ENCODE measurements at regions not wholly inside any gene's neighbourhood (a gene's known extent, or its start where the extent isn't known, plus 50 kb on each side); places are given as distances from the start of the nearest gene placed in this dataset.

DNA sequence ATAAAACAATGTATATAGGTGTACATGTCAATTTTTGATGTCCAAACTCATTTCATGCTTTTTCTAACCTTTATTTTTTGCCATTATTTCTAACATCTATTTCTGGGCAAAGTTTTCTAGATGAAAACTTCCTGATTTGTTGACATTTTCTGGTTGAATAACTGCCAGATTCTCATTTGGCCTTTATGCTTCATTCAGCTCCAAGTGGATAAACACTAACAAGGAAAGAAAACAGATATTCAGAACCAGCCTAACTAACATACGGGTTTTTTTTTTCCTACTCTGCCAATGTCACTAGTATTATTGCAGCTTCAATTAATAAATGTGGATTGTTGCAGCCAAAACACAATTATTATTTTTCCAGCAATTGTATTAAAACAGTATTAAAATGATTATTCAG lies 50.9 kb upstream of the RAP1GDS1 start:
- TF ChIP-seq, protein P1, sequence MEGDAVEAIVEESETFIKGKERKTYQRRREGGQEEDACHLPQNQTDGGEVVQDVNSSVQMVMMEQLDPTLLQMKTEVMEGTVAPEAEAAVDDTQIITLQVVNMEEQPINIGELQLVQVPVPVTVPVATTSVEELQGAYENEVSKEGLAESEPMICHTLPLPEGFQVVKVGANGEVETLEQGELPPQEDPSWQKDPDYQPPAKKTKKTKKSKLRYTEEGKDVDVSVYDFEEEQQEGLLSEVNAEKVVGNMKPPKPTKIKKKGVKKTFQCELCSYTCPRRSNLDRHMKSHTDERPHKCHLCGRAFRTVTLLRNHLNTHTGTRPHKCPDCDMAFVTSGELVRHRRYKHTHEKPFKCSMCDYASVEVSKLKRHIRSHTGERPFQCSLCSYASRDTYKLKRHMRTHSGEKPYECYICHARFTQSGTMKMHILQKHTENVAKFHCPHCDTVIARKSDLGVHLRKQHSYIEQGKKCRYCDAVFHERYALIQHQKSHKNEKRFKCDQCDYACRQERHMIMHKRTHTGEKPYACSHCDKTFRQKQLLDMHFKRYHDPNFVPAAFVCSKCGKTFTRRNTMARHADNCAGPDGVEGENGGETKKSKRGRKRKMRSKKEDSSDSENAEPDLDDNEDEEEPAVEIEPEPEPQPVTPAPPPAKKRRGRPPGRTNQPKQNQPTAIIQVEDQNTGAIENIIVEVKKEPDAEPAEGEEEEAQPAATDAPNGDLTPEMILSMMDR (IDR thresholded peaks at IDR 0.05; ENCODE audit: insufficient read depth, low read depth, low read length, missing control alignments) = no peak
- H3K4me3 ChIP-seq (ENCODE audit: low read length) = no peak overlapping the region
- no peak for DNase-seq (ENCODE audit: low read depth)

GRCh38 chr4:98209111-98209510 lies 52.1 kb upstream of the RAP1GDS1 start:
- no peak overlapping the region for H3K4me3 ChIP-seq (ENCODE audit: low read length)
- TF ChIP-seq, protein P1 (IDR thresholded peaks at IDR 0.05; ENCODE audit: insufficient read depth, low read depth, low read length, missing control alignments) = no peak
- DNase-seq (ENCODE audit: low read depth) = no peak

DNA sequence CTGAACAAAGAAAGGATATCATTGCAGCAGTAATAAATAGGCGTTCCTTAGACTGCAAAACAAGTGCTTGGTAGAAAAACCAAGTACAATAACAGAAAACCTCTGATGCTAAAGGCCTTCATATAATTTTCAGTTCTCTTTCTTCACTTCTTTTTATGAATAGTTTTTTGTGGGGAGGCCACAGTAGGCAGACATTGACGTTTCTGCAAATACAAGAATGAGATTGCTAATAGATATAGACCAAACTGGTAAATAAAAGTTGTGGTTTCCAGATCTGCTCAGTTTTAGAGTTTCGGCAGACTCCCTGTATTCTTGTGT lies 57.0 kb upstream of the RAP1GDS1 start:
- DNase-seq (ENCODE audit: low read depth) = no peak
- H3K4me3 ChIP-seq (ENCODE audit: low read length) = no peak overlapping the region
- TF ChIP-seq, protein P1 (IDR thresholded peaks at IDR 0.05; ENCODE audit: insufficient read depth, low read depth, low read length, missing control alignments) = no peak

DNA sequence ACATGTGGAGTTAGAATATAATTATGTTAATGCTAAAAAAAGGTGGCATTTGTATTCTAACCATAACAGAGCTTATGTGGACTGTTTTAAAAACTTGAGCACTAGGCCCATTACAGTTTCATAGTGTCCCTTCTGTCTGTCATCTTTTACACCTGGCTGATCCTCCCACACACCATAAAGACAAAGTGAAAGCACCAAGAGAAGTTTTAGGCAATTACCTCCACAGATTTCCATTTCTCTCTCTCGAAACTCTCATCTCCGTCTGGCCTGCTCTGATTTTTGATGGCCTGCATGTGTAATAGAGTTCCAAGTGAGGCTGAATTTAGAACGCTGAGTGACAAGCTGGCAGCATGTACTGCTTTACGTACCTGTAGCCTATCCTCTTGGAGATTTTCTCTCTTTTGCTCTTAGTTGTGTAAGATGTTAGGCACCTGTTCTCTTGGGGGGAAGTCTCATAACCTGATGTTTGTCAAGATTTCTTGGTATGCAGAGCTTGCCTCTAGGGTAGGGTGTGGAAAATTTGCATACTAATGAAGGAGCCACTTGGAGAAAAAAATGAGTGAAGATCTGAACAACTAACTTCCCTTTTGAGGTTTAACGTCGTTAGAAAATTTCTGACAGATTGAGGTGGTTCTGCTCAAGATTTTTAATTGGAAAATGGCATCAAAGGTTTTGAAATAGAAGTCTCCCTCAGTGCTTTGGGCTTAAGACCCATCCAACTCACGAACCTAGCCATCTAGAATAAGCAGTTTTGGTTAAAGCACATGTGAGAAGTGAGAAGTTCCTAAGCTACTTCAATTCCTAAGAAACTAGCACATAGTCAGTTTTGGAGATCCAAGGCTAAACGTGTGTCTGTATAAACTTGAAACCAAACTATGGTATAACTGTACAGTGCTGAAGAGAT lies 57.6 kb upstream of the RAP1GDS1 start:
- DNase-seq (ENCODE audit: low read depth) = no peak
- TF ChIP-seq, protein P1 (IDR thresholded peaks at IDR 0.05; ENCODE audit: insufficient read depth, low read depth, low read length, missing control alignments) = no peak
- H3K4me3 ChIP-seq (ENCODE audit: low read length) = no peak overlapping the region

- no peak overlapping the region for H3K4me3 ChIP-seq (ENCODE audit: low read length)
- DNase-seq (ENCODE audit: low read depth) = no peak
- TF ChIP-seq, protein P1 (IDR thresholded peaks at IDR 0.05; ENCODE audit: insufficient read depth, low read depth, low read length, missing control alignments) = no peak
Observed at GRCh38 chr4:98202907-98203306, 58.3 kb upstream of the RAP1GDS1 start.

- TF ChIP-seq, protein P1 (IDR thresholded peaks at IDR 0.05; ENCODE audit: insufficient read depth, low read depth, low read length, missing control alignments) = no peak
- DNase-seq (ENCODE audit: low read depth) = no peak
- no peak overlapping the region for H3K4me3 ChIP-seq (ENCODE audit: low read length)
Observed at GRCh38 chr4:98199247-98199646, 56.0 kb upstream of the STPG2 start.

DNA sequence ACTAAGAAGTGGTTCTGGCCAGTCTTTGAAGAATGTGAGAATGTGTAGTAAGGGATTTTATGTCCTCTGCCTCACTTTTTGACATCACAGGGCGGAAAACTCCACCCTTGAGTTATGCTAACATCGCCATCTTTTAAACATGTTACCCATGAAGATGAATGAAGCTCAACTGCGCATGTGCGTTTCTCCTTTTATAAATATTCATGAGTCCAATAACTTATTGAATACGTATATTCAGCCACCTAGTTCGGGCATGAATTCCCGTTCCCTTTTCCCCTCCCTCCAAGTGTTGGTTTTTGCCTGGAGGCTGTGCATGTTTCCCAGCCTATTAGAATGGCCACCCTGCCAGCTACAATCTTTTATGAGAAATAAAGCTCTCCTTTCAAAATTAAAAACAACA lies 51.7 kb upstream of the STPG2 start:
- no peak overlapping the region for H3K4me3 ChIP-seq (ENCODE audit: low read length)
- no peak for DNase-seq (ENCODE audit: low read depth)
- TF ChIP-seq, protein P1 (IDR thresholded peaks at IDR 0.05; ENCODE audit: insufficient read depth, low read depth, low read length, missing control alignments) = no peak

Data from epithelial cell of esophagus (primary cell).